Hepatocyte (in vitro differentiated cells): ENCODE measurements at regions not wholly inside any gene's neighbourhood (a gene's known extent, or its start where the extent isn't known, plus 50 kb on each side); places are given as distances from the start of the nearest gene placed in this dataset.

Experiments used
- EZH2 ChIP-seq: fragments of 200-600 bp; sonication (generic); IDR thresholded peaks from 2 replicates; pipeline ENCODE4 v1.6.1; 2016; ENCODE audit warnings: antibody characterized with exemption, mild to moderate bottlenecking, borderline replicate concordance
- TF ChIP-seq, protein P1 (sequence below): fragments of 200-600 bp; sonication (generic); IDR thresholded peaks from 2 replicates; pipeline ENCODE4 v1.5.1; 2016; ENCODE audit warnings: antibody characterized with exemption, mild to moderate bottlenecking; ENCODE audit not compliant: poor library complexity

- TF ChIP-seq, protein P1, sequence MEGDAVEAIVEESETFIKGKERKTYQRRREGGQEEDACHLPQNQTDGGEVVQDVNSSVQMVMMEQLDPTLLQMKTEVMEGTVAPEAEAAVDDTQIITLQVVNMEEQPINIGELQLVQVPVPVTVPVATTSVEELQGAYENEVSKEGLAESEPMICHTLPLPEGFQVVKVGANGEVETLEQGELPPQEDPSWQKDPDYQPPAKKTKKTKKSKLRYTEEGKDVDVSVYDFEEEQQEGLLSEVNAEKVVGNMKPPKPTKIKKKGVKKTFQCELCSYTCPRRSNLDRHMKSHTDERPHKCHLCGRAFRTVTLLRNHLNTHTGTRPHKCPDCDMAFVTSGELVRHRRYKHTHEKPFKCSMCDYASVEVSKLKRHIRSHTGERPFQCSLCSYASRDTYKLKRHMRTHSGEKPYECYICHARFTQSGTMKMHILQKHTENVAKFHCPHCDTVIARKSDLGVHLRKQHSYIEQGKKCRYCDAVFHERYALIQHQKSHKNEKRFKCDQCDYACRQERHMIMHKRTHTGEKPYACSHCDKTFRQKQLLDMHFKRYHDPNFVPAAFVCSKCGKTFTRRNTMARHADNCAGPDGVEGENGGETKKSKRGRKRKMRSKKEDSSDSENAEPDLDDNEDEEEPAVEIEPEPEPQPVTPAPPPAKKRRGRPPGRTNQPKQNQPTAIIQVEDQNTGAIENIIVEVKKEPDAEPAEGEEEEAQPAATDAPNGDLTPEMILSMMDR, result no peak
- TF ChIP-seq EZH2, result no peak
Observed at GRCh38 chr15:87569581-87569980, 687.0 kb downstream of the NTRK3 start.
